ENCODE measurements at regions not wholly inside any gene's neighbourhood (a gene's known extent, or its start where the extent isn't known, plus 50 kb on each side); places are given as distances from the start of the nearest gene placed in this dataset.

DNA sequence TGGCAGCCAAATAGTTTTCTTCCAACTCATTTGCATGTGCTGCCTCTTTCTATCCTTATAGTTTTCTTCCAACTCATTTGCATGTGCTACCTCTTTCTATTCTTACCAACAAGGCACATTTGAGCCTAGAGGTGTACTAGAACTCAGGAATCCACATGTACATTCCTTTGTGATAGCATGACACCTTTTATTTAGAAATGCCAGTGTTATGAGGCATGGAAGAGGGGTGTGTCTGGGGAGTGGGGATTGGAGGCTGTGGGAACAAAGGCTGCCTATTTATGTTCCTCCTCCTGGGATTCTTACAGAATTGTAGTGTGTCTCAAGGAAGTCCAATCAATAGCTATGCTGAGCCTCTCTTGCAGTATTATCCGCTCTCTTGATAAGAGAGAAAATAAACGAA lies 966.7 kb downstream of the PCDH17 start:
- no peaks in the 10 kb centered on the region for H3K9me3 ChIP-seq
- no peak for TF ChIP-seq POLR2AphosphoS5 (IDR thresholded peaks at IDR 0.05)
- TF ChIP-seq, protein P1, sequence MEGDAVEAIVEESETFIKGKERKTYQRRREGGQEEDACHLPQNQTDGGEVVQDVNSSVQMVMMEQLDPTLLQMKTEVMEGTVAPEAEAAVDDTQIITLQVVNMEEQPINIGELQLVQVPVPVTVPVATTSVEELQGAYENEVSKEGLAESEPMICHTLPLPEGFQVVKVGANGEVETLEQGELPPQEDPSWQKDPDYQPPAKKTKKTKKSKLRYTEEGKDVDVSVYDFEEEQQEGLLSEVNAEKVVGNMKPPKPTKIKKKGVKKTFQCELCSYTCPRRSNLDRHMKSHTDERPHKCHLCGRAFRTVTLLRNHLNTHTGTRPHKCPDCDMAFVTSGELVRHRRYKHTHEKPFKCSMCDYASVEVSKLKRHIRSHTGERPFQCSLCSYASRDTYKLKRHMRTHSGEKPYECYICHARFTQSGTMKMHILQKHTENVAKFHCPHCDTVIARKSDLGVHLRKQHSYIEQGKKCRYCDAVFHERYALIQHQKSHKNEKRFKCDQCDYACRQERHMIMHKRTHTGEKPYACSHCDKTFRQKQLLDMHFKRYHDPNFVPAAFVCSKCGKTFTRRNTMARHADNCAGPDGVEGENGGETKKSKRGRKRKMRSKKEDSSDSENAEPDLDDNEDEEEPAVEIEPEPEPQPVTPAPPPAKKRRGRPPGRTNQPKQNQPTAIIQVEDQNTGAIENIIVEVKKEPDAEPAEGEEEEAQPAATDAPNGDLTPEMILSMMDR (IDR thresholded peaks at IDR 0.05): no peak
- TF ChIP-seq POLR2A (IDR thresholded peaks at IDR 0.05): no peak
- no peak for TF ChIP-seq EP300 (IDR thresholded peaks at IDR 0.05)
- ATAC-seq: no peak
- H3K27ac ChIP-seq: no peak overlapping the region
- no peaks in the 10 kb centered on the region for H3K4me1 ChIP-seq
- H3K4me3 ChIP-seq: no peak overlapping the region
- H3K36me3 ChIP-seq: no peaks in the 10 kb centered on the region
- WGBS, 2 donors (ENCODE audit: low coverage in 1 of 2): 76 to 86% methylated on average over 2 of the region's 2 CpGs
- no peaks in the 10 kb centered on the region for H3K27me3 ChIP-seq

DNA sequence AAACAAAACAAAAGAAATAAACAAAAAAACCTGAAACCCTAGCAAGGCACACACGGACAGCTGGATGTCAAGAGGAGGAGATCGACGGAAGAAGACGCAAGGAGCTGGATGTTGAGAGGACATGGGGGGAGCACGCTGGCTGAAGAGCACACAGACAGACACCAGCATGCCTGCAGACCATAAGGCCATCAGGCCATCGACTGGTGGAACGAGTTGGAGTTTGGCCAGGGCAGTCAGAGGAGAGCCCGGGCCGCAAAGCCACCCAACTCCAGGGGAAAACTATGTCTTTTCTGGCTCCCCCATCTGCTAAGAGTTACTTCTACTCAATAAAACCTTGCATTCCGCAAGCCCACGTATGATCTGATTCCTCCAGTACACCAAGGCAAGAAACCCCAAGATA lies 979.6 kb downstream of the PCDH17 start:
- no peak for ATAC-seq
- no peak for TF ChIP-seq POLR2A (IDR thresholded peaks at IDR 0.05)
- TF ChIP-seq, protein P1 (IDR thresholded peaks at IDR 0.05): no peak
- no peak for TF ChIP-seq POLR2AphosphoS5 (IDR thresholded peaks at IDR 0.05)
- TF ChIP-seq EP300 (IDR thresholded peaks at IDR 0.05): no peak
- Histone ChIP-seq H3K4me3 (no peak overlapping the region), H3K4me1 (no peaks in the 10 kb centered on the region), H3K27me3 (no peaks in the 10 kb centered on the region), H3K36me3 (no peaks in the 10 kb centered on the region), H3K9me3 (no peaks in the 10 kb centered on the region), H3K27ac (no peak overlapping the region)
- WGBS, 2 donors (ENCODE audit: low coverage in 1 of 2): 90 to 98% methylated on average over 2 to 9 of the region's 11 CpGs

DNA sequence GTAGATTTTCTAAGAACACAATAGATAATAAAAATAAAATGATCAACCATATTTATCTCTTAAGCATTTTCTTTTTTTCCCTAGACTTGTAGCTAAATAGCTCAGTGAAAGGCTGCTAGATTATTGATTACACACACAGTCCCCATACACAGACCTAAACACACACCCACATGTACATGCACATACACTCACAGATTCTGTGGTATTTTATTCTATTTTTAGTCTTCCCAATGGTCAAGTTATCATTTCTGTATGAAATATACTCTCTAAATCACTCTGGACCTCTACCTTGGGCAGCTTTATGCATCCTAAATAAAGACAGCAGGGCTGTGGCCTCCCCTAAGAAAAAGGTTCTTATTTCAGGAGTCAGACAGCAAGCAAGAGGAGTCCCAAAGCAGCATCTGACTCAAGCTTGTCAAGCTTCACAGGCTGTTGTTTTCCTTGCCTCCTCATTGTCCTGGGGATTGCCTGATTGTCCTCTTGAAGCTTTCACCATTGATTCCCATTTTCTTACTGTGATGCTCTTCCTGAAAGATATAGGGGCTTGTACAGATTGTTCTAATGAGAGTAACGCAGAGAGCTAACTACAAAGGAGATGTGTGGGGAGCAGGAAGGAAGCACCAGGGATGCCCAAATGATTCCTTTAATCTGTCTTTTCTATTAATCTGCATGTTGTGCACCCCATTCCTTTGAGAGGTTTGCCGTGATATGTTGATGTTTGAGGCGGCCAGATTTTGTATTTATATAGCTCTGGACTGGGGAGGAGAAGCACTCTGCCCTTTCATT lies 986.5 kb downstream of the PCDH17 start:
- Histone ChIP-seq H3K36me3 (no peaks in the 10 kb centered on the region), H3K4me3 (no peak overlapping the region), H3K9me3 (no peaks in the 10 kb centered on the region), H3K4me1 (no peaks in the 10 kb centered on the region), H3K27ac (no peak overlapping the region), H3K27me3 (no peaks in the 10 kb centered on the region)
- TF ChIP-seq, protein P1 (IDR thresholded peaks at IDR 0.05): no peak
- TF ChIP-seq EP300 (IDR thresholded peaks at IDR 0.05) (no peak), POLR2AphosphoS5 (IDR thresholded peaks at IDR 0.05) (no peak), POLR2A (IDR thresholded peaks at IDR 0.05) (no peak)
- 69 to 74% methylated on average over 3 of the region's 3 CpGs for WGBS, 2 donors (ENCODE audit: low coverage in 1 of 2)
- ATAC-seq: no peak

DNA sequence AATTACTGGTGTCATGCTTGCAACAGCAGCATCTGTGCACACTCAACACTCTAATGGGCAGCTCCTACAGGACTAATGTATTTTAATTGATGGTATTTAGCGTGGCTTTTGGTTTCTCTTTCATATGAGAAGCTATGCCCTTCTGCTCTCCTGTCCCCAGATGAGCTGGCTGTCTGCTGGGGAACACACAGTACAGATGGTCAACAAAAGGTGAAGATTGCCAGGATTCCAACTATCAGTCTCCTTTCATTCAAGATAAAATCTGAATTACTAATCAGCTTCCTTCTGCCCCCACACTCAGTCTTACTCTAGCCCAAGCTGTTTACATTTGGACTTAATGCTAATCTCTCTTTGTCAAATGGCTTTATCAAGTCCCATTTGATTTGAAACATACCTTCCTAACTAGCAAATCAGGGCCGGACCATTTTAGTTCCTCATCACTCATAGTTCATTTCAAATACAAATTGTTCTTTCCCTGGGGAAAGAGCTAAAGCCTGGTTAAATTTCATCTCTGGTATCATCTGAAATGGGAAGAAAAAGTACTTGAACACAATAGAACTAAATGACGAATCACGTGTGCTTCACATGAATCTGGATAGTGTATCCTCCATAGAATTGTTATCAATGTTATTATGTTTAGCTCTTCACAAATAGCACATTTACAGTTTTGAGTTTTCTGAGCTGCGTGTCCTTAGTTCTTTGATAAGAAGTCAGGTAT lies 988.0 kb downstream of the PCDH17 start:
- no peak for TF ChIP-seq POLR2AphosphoS5 (IDR thresholded peaks at IDR 0.05)
- TF ChIP-seq, protein P1 (IDR thresholded peaks at IDR 0.05): no peak
- TF ChIP-seq EP300 (IDR thresholded peaks at IDR 0.05): no peak
- no peak for TF ChIP-seq POLR2A (IDR thresholded peaks at IDR 0.05)
- no peak for ATAC-seq
- H3K9me3 ChIP-seq: no peaks in the 10 kb centered on the region
- no peaks in the 10 kb centered on the region for H3K27me3 ChIP-seq
- no peak overlapping the region for H3K27ac ChIP-seq
- H3K4me1 ChIP-seq: no peaks in the 10 kb centered on the region
- no peaks in the 10 kb centered on the region for H3K36me3 ChIP-seq
- WGBS, 2 donors (ENCODE audit: low coverage in 1 of 2): 60 to 66% methylated on average over 5 of the region's 5 CpGs
- H3K4me3 ChIP-seq: no peak overlapping the region

DNA sequence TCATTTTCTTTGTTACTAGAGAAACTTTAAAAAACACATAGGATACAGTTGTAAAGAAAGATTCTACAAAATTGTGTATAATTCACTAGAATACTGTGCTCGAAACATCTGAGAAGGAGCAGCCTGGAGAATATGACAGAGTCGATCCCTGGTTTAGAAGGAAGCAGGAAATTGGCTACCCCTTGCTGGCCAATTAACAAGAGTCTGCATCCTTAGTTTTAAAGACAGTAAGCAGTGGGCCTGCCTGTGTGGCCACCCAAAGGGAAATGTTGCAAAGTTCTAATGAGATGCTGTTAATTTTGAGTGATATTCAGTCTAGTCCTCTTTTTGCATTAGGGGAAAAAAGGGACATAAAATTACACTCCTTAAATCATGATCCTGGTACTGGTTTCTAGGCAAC lies 988.6 kb downstream of the PCDH17 start:
- Histone ChIP-seq H3K27ac (no peak overlapping the region), H3K36me3 (no peaks in the 10 kb centered on the region), H3K9me3 (no peaks in the 10 kb centered on the region), H3K27me3 (no peaks in the 10 kb centered on the region), H3K4me1 (no peaks in the 10 kb centered on the region), H3K4me3 (no peak overlapping the region)
- TF ChIP-seq, protein P1 (IDR thresholded peaks at IDR 0.05): no peak
- no peak for TF ChIP-seq EP300 (IDR thresholded peaks at IDR 0.05)
- no peak for TF ChIP-seq POLR2AphosphoS5 (IDR thresholded peaks at IDR 0.05)
- TF ChIP-seq POLR2A (IDR thresholded peaks at IDR 0.05): no peak
- 72 to 77% methylated on average over 2 of the region's 2 CpGs for WGBS, 2 donors (ENCODE audit: low coverage in 1 of 2)
- no peak for ATAC-seq

Measured in gastroesophageal sphincter (tissue), 4 donors.